ENCODE measurements at regions not wholly inside any gene's neighbourhood (a gene's known extent, or its start where the extent isn't known, plus 50 kb on each side); places are given as distances from the start of the nearest gene placed in this dataset.

GRCh38 chr15:27702581-27702980 lies 396.5 kb downstream of the OCA2 start:
- Histone ChIP-seq H3K27ac (no peak overlapping the region), H3K4me2 (no peak overlapping the region), H3K9me3 (replicated peaks in 1 of 11) (peaks cover 0 to 5% (median under 1%) of the 10 kb centered on the region in 11 experiments; a peak in 5 of 22 replicates), H3K36me3 (no peaks in the 10 kb centered on the region), H3K4me1 (0 out of 20 replicates have a peak, but pooled peaks cover 0 to 4% (median 0%) of the 10 kb centered on the region in 10 experiments), H3K4me3 (no peak overlapping the region), H3K9ac (no peak overlapping the region), H3K27me3 (no peaks in the 10 kb centered on the region), H4K20me1 (no peaks in the 10 kb centered on the region)
- TF ChIP-seq Cebpa-rat (IDR thresholded peaks at IDR 0.05) = no peak

- Histone ChIP-seq H3K27ac (no peak overlapping the region), H3K4me3 (no peak overlapping the region), H4K20me1 (no peaks in the 10 kb centered on the region), H3K27me3 (no peaks in the 10 kb centered on the region), H3K4me2 (no peak overlapping the region), H3K36me3 (no peaks in the 10 kb centered on the region), H3K9me3 (replicated peaks in 1 of 11) (peaks cover 0 to 4% (median 0%) of the 10 kb centered on the region in 11 experiments; a peak in 2 of 22 replicates), H3K4me1 (0 out of 20 replicates have a peak, but pooled peaks cover 0 to 4% (median 0%) of the 10 kb centered on the region in 10 experiments), H3K9ac (no peak overlapping the region)
- no peak for TF ChIP-seq Cebpa-rat (IDR thresholded peaks at IDR 0.05)
Measured at GRCh38 chr15:27701956-27702355, 397.2 kb downstream of the OCA2 start.

GRCh38 chr15:27701014-27701413 lies 398.1 kb downstream of the OCA2 start:
- Histone ChIP-seq H3K27ac (no peak overlapping the region), H3K9ac (no peak overlapping the region), H3K9me3 (replicated peaks in 1 of 11) (peaks cover 0 to 4% (median 0%) of the 10 kb centered on the region in 11 experiments; a peak in 2 of 22 replicates), H3K4me3 (no peak overlapping the region), H3K4me2 (no peak overlapping the region), H3K4me1 (no peaks in the 10 kb centered on the region), H3K36me3 (no peaks in the 10 kb centered on the region), H4K20me1 (no peaks in the 10 kb centered on the region), H3K27me3 (no peaks in the 10 kb centered on the region)
- no peak for TF ChIP-seq Cebpa-rat (IDR thresholded peaks at IDR 0.05)

- Histone ChIP-seq H3K4me3 (no peak overlapping the region), H3K27me3 (no peaks in the 10 kb centered on the region), H3K36me3 (no peaks in the 10 kb centered on the region), H3K4me1 (no peaks in the 10 kb centered on the region), H3K9ac (no peak overlapping the region), H4K20me1 (no peaks in the 10 kb centered on the region), H3K9me3 (replicated peaks in 1 of 11) (peaks cover 0 to 4% (median 0%) of the 10 kb centered on the region in 11 experiments; a peak in 2 of 22 replicates), H3K4me2 (no peak overlapping the region), H3K27ac (no peak overlapping the region)
- TF ChIP-seq Cebpa-rat (IDR thresholded peaks at IDR 0.05) = no peak
Measured at GRCh38 chr15:27699699-27700098, 399.4 kb downstream of the OCA2 start.

GRCh38 chr15:27696530-27696929 lies 402.6 kb downstream of the OCA2 start:
- H3K9me3 ChIP-seq (replicated peaks in 1 of 11) = 0 out of 22 replicates have a peak, but pooled peaks cover 0 to under 1% (median 0%) of the 10 kb centered on the region in 11 experiments
- H3K4me2 ChIP-seq = no peak overlapping the region
- no peaks in the 10 kb centered on the region for H3K36me3 ChIP-seq
- H3K4me3 ChIP-seq = no peak overlapping the region
- H3K27me3 ChIP-seq = no peaks in the 10 kb centered on the region
- TF ChIP-seq Cebpa-rat (IDR thresholded peaks at IDR 0.05) = no peak
- no peaks in the 10 kb centered on the region for H3K4me1 ChIP-seq
- H4K20me1 ChIP-seq = no peaks in the 10 kb centered on the region
- no peak overlapping the region for H3K9ac ChIP-seq
- no peak overlapping the region for H3K27ac ChIP-seq

- Histone ChIP-seq H3K4me2 (no peak overlapping the region), H3K9ac (no peak overlapping the region), H3K4me1 (no peaks in the 10 kb centered on the region), H3K9me3 (replicated peaks in 1 of 11) (no peaks in the 10 kb centered on the region), H3K36me3 (no peaks in the 10 kb centered on the region), H3K4me3 (no peak overlapping the region), H3K27ac (no peak overlapping the region), H4K20me1 (no peaks in the 10 kb centered on the region), H3K27me3 (no peaks in the 10 kb centered on the region)
- TF ChIP-seq Cebpa-rat (IDR thresholded peaks at IDR 0.05) = no peak
Measured at GRCh38 chr15:27695726-27696125, 403.4 kb downstream of the OCA2 start.

GRCh38 chr15:27694506-27695087 lies 404.5 kb downstream of the OCA2 start:
- Histone ChIP-seq H3K9ac (no peak overlapping the region), H3K4me3 (no peak overlapping the region), H3K4me1 (no peaks in the 10 kb centered on the region), H3K9me3 (replicated peaks in 1 of 11) (no peaks in the 10 kb centered on the region), H3K27ac (no peak overlapping the region), H3K27me3 (no peaks in the 10 kb centered on the region), H3K4me2 (no peak overlapping the region), H3K36me3 (no peaks in the 10 kb centered on the region), H4K20me1 (no peaks in the 10 kb centered on the region)
- no peak for TF ChIP-seq Cebpa-rat (IDR thresholded peaks at IDR 0.05)

GRCh38 chr15:27693280-27693679 lies 405.8 kb downstream of the OCA2 start:
- Histone ChIP-seq H3K27me3 (no peaks in the 10 kb centered on the region), H4K20me1 (no peaks in the 10 kb centered on the region), H3K36me3 (no peaks in the 10 kb centered on the region), H3K4me1 (no peaks in the 10 kb centered on the region), H3K9ac (no peak overlapping the region), H3K27ac (no peak overlapping the region), H3K9me3 (replicated peaks in 1 of 11) (no peaks in the 10 kb centered on the region), H3K4me3 (no peak overlapping the region), H3K4me2 (no peak overlapping the region)
- TF ChIP-seq Cebpa-rat (IDR thresholded peaks at IDR 0.05) = no peak

GRCh38 chr15:27692438-27692837 lies 406.7 kb downstream of the OCA2 start:
- Histone ChIP-seq H3K4me3 (no peak overlapping the region), H3K4me2 (no peak overlapping the region), H3K4me1 (no peaks in the 10 kb centered on the region), H3K27ac (no peak overlapping the region), H3K27me3 (no peaks in the 10 kb centered on the region), H4K20me1 (no peaks in the 10 kb centered on the region), H3K9ac (no peak overlapping the region), H3K36me3 (no peaks in the 10 kb centered on the region), H3K9me3 (replicated peaks in 1 of 11) (no peaks in the 10 kb centered on the region)
- TF ChIP-seq Cebpa-rat (IDR thresholded peaks at IDR 0.05) = no peak

GRCh38 chr15:27690290-27690689 lies 408.8 kb downstream of the OCA2 start:
- Histone ChIP-seq H4K20me1 (no peaks in the 10 kb centered on the region), H3K9ac (no peak overlapping the region), H3K4me1 (no peaks in the 10 kb centered on the region), H3K27me3 (no peaks in the 10 kb centered on the region), H3K4me3 (no peak overlapping the region), H3K9me3 (replicated peaks in 1 of 11) (no peaks in the 10 kb centered on the region), H3K27ac (no peak overlapping the region), H3K36me3 (no peaks in the 10 kb centered on the region), H3K4me2 (no peak overlapping the region)
- TF ChIP-seq Cebpa-rat (IDR thresholded peaks at IDR 0.05) = no peak

Data from BLaER1 treated with 17β-estradiol and CSF1 and Interleukin-3, amounts not matched to agents 10 nM and 100 nM (cell line).